Activated CD4-positive, alpha-beta T cell treated with anti-CD3 and anti-CD28 coated beads, Interleukin-2, amount 10 ng/mL, durations not matched to agents 24 days and 14 days (primary cell): ENCODE measurements at regions not wholly inside any gene's neighbourhood (a gene's known extent, or its start where the extent isn't known, plus 50 kb on each side); places are given as distances from the start of the nearest gene placed in this dataset.

Source experiments
- DNase-seq: peaks from one replicate; pipeline ENCODE4 v3.0.0; 2022
- H3K27ac Mint-ChIP-seq: one replicate; pipeline ENCODE4 v1.8.0; 2022; ENCODE audit warnings: mild to moderate bottlenecking, mixed read lengths
- H3K27me3 Mint-ChIP-seq: one replicate; pipeline ENCODE4 v1.8.0; 2022; ENCODE audit warnings: mixed read lengths
- H3K36me3 Mint-ChIP-seq: one replicate; pipeline ENCODE4 v1.8.0; 2022; ENCODE audit warnings: low read depth, mild to moderate bottlenecking, mixed read lengths
- H3K4me1 Mint-ChIP-seq: one replicate; pipeline ENCODE4 v1.8.0; 2021; ENCODE audit warnings: mixed read lengths
- H3K4me3 Mint-ChIP-seq: one replicate; pipeline ENCODE4 v1.8.0; 2022; ENCODE audit warnings: mild to moderate bottlenecking, moderate library complexity, mixed read lengths
- H3K9me3 Mint-ChIP-seq: one replicate; pipeline ENCODE4 v1.8.0; 2021; ENCODE audit warnings: mixed read lengths
- intact Hi-C: fragments of 100-400 bp; cut with micrococcal nuclease; formaldehyde crosslinking; loops from one replicate; pipeline ENCODE4 v1.15.1; 2023

DNA sequence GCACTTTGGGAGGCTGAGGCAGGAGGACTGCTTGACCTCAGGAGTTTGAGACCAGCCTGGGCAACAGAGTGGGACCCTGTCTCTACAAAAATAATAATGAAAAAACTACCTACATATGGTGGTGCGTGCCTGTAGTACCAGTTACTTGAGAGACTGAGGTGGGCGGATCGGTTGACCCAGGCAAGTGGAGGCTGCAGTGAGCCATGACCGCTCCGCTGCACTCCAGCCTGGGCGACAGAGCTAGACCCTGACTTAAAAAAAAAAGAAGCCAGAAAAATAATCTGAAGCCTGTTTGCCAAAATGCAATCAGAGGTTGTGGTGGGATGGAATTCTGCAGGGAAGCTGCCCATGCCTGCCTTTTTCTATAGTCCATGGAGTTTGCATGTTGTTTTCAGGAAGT, 50.4 kb upstream of the GGTA1 start:
- no peak overlapping the region for H3K4me3 Mint-ChIP-seq
- intact Hi-C loops, result no loop called here
- peaks cover 16% of the 10 kb centered on the region for H3K27me3 Mint-ChIP-seq
- no peak overlapping the region for H3K27ac Mint-ChIP-seq
- no peaks in the 10 kb centered on the region for H3K36me3 Mint-ChIP-seq
- H3K9me3 Mint-ChIP-seq, result no peaks in the 10 kb centered on the region
- H3K4me1 Mint-ChIP-seq, result no peaks in the 10 kb centered on the region
- DNase-seq, result no peak

DNA sequence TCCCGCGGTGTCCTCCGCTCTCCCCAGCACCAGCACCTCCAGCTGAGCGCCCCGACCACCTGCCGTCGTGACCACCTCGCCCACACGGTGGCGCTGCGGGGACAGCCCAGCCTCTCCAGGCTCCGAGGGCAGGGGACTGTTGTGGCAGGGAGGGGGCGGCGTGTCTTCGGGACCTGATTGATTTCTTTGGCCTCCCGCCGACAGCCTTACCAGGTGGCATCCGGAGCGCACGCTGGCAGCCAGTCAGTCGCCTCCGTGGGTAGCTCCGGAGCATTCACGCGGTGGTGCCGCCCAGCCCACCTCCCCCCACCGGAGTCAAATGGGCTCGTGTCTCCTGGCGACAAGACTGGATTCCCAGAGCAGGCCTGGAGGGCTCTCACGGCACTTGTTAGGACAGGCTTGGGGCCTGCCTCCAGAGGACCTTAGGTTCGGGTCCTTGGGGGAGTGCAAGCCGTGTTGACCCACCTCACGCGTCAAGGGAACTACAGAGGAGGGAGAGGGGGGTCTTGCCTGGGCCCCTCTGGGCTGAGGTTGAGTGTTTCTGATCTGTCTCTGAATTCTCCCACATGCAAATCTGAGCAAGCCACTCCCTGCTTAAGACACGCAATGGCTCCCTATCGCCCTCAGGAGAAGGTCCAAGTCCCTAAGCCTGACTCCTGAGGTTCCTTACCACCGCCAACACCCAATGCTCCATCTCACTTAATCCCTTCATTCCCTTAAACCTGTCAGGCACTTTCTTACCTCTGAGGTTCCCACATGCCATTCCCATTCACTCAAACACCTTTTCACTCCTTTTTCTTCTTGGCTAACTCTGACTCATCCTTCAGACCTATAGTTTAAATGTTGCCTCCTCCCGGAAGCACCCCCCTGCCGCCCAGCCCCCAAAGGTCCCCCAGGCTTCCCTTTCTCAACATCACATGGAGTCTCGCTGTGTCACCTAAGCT, 51.2 kb upstream of the GGTA1 start:
- Mint-ChIP-seq H3K36me3 (no peaks in the 10 kb centered on the region), H3K4me3 (no peak overlapping the region), H3K27me3 (peaks cover 16% of the 10 kb centered on the region), H3K4me1 (no peaks in the 10 kb centered on the region), H3K9me3 (no peaks in the 10 kb centered on the region), H3K27ac (no peak overlapping the region)
- DNase-seq, result peak; percentile 92
- intact Hi-C loops, result no loop called here

DNA sequence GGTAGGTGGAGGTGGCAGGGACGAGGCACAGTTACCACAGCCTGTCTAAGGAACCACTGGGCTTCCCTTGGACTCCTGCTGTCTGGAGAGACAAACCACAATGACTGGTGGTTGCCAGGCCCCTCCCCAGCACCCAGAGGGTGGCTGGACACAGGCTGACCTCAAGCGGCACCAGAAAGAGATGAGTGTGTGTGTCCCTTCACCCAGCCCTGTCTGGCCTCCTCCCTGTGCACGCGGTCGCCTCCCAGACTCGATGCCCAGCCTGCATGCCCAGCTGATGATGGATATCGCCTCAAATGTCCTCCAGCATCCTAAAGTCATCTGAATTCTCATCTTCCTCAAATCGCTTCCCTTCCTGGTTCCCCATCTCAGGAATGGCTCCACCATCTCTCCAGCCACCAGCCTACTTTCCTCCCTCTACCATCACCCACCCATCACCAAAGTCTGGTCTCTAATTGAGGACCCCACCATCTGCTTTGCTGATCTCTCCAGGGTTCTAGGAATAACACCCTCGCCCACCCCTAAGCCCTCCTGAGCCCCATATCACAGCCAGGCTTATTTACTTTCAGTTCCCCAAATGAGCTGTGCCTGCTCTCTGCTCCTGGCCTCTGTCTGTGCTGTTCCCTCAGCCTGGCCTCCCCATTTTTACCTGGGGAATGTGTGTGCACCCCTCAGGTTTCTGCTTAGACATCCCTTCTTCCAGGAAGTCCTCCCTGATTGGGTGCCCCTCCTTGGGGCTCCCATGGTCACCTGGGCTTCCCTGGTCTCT, 52.5 kb upstream of the GGTA1 start:
- no peak overlapping the region for H3K4me3 Mint-ChIP-seq
- intact Hi-C loops, result no loop called here
- H3K27me3 Mint-ChIP-seq, result peaks cover 19% of the 10 kb centered on the region

DNA sequence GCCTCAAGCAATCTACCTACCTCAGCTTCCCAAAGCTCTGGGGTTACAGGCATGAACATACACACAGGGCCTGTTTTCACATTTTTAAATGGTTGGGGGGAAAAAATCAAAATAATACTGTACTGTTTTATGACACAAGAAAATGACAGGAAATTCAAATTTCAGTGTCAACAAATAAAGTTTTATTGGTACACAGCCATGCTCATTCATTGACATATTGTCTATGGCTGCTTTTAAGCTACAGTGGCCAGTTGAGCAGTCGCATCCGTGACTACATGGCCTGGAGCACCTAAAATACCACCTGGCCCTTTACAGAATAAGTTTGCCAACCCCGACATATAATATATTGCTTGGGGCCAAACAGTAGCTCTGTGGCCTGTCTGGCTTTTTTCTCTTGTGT, 56.4 kb upstream of the GGTA1 start:
- intact Hi-C loops, result no loop called here
- DNase-seq, result no peak

More for the DNA sequence above, 52.5 kb upstream of the GGTA1 start:
- no peaks in the 10 kb centered on the region for H3K36me3 Mint-ChIP-seq
- H3K4me1 Mint-ChIP-seq, result no peaks in the 10 kb centered on the region
- H3K9me3 Mint-ChIP-seq, result no peaks in the 10 kb centered on the region
- DNase-seq, result no peak
- no peak overlapping the region for H3K27ac Mint-ChIP-seq

DNA sequence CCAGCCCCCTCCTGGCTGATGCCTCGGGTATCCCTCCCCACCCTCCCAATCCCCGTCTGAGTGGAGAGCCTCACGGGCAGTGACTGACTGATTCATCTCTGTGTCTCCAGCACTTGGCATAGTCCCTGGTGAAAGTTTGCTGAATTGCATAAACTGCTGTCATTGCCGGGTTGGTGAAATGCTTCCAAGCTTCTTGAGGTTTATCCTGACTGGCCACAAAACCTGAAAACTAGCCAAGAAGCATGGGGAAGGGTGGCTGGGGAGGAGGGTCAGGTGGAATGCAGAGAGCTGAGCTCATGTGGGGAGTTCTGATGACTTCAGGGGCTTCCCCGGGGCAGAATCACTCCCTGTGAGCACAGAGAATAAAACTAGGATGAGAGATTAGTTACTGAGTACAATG, 56.9 kb upstream of the GGTA1 start:
- peaks cover 4% of the 10 kb centered on the region for H3K4me1 Mint-ChIP-seq
- H3K36me3 Mint-ChIP-seq, result no peaks in the 10 kb centered on the region
- H3K27me3 Mint-ChIP-seq, result peaks cover 10% of the 10 kb centered on the region
- H3K9me3 Mint-ChIP-seq, result no peaks in the 10 kb centered on the region
- no peak overlapping the region for H3K4me3 Mint-ChIP-seq
- no peak overlapping the region for H3K27ac Mint-ChIP-seq
- DNase-seq, result no peak
- intact Hi-C loops, result no loop called here

More for the DNA sequence above, 56.4 kb upstream of the GGTA1 start:
- H3K4me1 Mint-ChIP-seq, result peaks cover 4% of the 10 kb centered on the region
- no peaks in the 10 kb centered on the region for H3K36me3 Mint-ChIP-seq
- H3K4me3 Mint-ChIP-seq, result no peak overlapping the region
- no peak overlapping the region for H3K27ac Mint-ChIP-seq
- no peaks in the 10 kb centered on the region for H3K9me3 Mint-ChIP-seq
- H3K27me3 Mint-ChIP-seq, result peaks cover 15% of the 10 kb centered on the region

DNA sequence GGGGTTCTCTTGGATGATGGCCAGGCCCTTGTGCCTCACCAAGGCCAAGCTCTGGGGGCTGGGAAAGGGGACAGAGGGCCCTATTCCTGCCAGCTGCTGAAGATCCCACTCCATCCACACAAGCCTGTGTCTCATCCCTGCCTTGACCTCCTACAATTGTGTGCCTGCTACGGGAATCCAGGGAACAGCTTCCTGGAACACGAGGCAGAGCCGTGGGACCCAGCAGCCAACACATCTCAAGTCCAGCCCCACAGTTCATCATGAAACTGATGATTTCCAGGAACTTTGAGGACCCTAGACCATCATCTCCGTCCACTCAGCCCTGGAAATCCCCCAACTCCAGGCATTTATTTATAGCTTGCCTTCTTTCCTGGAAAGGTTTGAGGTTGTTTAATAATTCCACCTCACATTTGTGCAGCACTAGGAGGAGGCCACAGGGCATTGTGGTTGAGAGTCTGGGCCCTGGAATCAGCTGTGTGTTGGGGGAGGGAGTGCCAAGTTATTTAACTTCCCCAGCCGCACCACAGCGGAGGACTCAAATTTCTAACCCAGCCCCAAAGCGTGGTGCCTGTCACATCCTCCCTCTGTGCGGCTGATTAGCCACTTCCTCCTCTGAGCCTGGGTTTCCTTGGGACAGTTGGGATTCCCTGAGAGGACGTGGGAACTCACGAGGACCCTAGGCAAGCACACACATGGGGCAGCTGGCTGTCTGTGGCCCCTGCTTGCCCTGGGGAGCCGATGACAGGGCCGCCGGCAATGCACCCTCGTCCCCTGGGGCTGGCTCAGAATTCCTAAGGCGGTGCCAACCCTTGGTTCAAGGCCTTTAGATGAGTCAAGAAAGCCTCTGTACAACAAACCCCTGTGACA, 58.2 kb upstream of the GGTA1 start:
- peak; percentile 63 for DNase-seq
- Mint-ChIP-seq H3K27me3 (peaks cover 4% of the 10 kb centered on the region), H3K9me3 (no peaks in the 10 kb centered on the region), H3K4me1 (peaks cover 4% of the 10 kb centered on the region), H3K27ac (no peak overlapping the region), H3K4me3 (no peak overlapping the region), H3K36me3 (no peaks in the 10 kb centered on the region)
- intact Hi-C loops, result no loop called here

DNA sequence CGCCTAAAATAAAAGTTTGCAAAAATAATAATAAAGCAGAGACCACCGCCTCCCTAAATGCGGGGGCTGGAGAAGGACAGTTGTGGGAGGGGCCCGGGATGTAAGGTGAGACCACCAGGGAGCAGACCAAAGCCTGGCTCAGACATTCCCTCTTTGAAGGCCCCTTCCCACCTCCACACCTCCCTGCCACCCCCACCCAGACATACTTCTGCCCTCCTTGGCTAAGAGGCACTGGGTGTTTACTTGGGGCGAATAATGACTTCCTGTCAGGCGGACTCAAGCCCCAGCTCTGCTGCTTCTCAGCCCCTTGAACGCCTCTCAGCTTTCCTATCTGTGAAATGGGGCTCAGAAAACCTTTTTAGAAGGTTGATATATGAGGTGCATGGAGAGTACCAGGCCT, 58.8 kb upstream of the GGTA1 start:
- H3K4me1 Mint-ChIP-seq, result peaks cover 4% of the 10 kb centered on the region
- intact Hi-C loops, result no loop called here
- no peaks in the 10 kb centered on the region for H3K36me3 Mint-ChIP-seq
- peaks cover 4% of the 10 kb centered on the region for H3K27me3 Mint-ChIP-seq
- no peak for DNase-seq
- H3K4me3 Mint-ChIP-seq, result no peak overlapping the region
- no peak overlapping the region for H3K27ac Mint-ChIP-seq
- no peaks in the 10 kb centered on the region for H3K9me3 Mint-ChIP-seq

DNA sequence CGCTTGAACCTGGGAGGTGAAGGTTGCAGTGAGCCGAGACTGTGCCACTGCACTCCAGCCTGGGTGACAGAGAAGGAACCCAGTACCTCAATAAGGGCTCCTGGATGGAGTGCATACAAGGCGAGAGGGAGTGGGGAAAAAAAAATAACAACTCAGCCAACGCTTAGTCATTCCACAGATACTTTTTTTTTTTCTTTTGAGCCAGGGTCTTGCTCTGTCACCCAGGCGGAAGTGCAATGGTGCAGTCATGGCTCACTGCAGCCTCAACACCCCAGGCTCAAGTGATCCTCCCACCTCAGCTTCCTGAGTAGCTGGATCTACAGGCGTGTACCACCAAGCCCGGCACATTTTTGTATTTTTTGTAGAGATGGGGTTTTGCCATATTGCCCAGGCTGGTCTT, 59.5 kb upstream of the GGTA1 start:
- intact Hi-C loops, result no loop called here
- H3K4me1 Mint-ChIP-seq, result peaks cover 4% of the 10 kb centered on the region
- H3K27me3 Mint-ChIP-seq, result peaks cover 4% of the 10 kb centered on the region
- H3K36me3 Mint-ChIP-seq, result no peaks in the 10 kb centered on the region
- H3K27ac Mint-ChIP-seq, result no peak overlapping the region
- no peaks in the 10 kb centered on the region for H3K9me3 Mint-ChIP-seq
- DNase-seq, result no peak
- H3K4me3 Mint-ChIP-seq, result no peak overlapping the region

DNA sequence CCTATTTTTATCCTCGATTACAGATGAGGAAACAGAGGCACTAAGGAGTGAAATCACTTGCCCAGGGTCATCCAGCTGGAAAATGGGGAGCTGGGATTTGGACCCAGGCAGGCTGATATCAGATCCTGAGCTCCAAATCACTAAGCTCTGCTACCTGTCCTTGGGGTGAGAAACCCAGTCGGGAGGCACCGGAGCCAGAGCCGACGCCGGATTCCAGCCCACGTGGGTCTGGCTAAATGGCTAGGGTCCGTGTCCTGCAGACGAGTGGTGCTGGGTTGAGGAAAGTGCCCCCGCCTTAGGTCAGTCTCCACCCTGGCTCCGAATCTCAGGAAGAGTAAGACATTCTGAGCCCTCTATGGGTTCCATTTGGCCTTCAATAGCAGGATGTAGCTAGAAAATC, 61.3 kb upstream of the GGTA1 start:
- no peaks in the 10 kb centered on the region for H3K36me3 Mint-ChIP-seq
- H3K4me3 Mint-ChIP-seq, result no peak overlapping the region
- intact Hi-C loops, result no loop called here
- H3K9me3 Mint-ChIP-seq, result no peaks in the 10 kb centered on the region
- peaks cover 3% of the 10 kb centered on the region for H3K27me3 Mint-ChIP-seq
- no peak overlapping the region for H3K27ac Mint-ChIP-seq
- peaks cover 4% of the 10 kb centered on the region for H3K4me1 Mint-ChIP-seq
- no peak for DNase-seq

DNA sequence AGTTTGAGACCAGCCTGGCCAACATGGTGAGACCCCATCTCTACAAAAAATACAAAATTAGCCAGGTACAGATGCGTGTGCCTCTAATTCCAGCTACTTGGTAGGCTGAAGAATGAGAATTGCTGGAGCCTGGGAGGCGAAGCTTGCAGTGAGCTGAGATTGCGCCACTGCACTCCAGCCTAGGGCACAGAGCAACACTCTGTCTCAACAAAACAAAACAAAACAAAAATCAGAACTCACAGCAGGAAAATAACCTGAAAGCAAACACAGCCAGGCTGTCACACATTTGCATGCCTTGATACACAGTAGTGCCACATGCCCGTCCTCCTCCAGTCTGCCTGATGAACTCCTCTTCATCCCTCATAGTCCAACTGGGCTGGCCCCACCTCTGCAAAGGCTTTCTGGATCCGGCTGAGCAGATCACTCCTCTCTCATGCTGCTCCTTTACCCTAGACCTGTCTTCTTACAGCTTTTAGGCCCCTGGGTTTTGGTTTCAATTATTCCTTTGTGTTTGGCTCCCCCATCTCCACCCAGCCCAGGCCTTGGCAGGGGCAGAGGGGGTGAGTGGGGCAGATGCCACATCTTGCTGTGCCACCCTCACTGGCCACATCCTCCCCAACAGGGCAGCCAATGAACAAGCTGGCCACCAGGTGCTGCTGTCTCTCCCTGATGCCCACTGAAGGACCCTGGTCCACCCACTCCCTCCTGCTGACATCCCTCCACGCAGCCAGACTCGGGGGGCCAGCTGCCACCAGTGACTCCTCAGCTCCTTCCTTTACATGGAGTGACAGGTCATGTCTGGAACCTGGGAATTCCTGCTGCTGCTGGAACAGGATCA, 62.0 kb upstream of the GGTA1 start:
- peaks cover 4% of the 10 kb centered on the region for H3K4me1 Mint-ChIP-seq
- no peak overlapping the region for H3K27ac Mint-ChIP-seq
- intact Hi-C loops, result no loop called here

DNA sequence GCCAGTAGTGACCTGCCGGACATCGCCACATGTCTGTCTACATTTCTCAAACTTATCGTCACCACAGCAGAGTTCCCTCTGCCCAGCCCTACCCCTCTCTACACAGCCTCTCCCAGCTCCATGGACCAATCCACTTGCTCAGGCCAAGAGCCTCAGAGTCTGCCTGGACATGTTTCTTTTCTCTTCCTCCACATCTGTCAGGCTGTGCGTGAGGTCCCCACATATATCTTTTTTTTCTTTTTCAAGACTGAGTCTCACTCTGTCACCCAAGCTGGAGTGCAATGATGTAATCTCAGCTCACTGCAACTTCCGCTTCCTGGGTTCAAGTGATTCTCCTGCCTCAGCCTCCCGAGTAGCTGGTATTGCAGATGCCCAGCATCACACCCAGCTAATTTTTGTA, 62.7 kb upstream of the GGTA1 start:
- peaks cover 4% of the 10 kb centered on the region for H3K4me1 Mint-ChIP-seq
- H3K27me3 Mint-ChIP-seq, result no peaks in the 10 kb centered on the region
- no peak overlapping the region for H3K27ac Mint-ChIP-seq

More for the DNA sequence above, 62.0 kb upstream of the GGTA1 start:
- no peak for DNase-seq
- Mint-ChIP-seq H3K4me3 (no peak overlapping the region), H3K36me3 (no peaks in the 10 kb centered on the region), H3K27me3 (peaks cover 2% of the 10 kb centered on the region), H3K9me3 (no peaks in the 10 kb centered on the region)

DNA sequence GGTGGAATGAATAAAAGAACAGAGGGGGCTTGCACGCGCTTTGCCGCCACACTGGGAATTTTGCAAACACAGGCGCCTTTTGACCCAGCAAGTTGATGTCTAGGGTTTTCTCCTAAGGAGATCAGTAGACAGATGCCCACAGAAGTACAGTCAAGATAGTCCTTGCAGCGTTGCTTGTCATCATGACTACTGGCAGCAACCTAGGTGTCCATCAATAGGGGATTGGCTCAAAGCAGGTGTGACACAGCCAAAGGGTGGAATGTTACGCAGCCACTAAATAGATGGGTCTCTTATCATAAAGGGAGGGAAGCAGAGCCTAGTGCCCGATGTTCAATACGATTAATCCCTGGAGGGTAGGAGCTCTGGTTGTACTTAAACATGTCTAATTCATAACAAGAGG, 63.8 kb upstream of the GGTA1 start:
- DNase-seq, result no peak
- no peak overlapping the region for H3K27ac Mint-ChIP-seq
- no peak overlapping the region for H3K4me3 Mint-ChIP-seq
- no peaks in the 10 kb centered on the region for H3K4me1 Mint-ChIP-seq
- no peaks in the 10 kb centered on the region for H3K9me3 Mint-ChIP-seq
- no peaks in the 10 kb centered on the region for H3K27me3 Mint-ChIP-seq
- intact Hi-C loops, result no loop called here
- no peaks in the 10 kb centered on the region for H3K36me3 Mint-ChIP-seq

More for the DNA sequence above, 62.7 kb upstream of the GGTA1 start:
- Mint-ChIP-seq H3K9me3 (no peaks in the 10 kb centered on the region), H3K36me3 (no peaks in the 10 kb centered on the region), H3K4me3 (no peak overlapping the region)
- intact Hi-C loops, result no loop called here
- DNase-seq, result no peak

DNA sequence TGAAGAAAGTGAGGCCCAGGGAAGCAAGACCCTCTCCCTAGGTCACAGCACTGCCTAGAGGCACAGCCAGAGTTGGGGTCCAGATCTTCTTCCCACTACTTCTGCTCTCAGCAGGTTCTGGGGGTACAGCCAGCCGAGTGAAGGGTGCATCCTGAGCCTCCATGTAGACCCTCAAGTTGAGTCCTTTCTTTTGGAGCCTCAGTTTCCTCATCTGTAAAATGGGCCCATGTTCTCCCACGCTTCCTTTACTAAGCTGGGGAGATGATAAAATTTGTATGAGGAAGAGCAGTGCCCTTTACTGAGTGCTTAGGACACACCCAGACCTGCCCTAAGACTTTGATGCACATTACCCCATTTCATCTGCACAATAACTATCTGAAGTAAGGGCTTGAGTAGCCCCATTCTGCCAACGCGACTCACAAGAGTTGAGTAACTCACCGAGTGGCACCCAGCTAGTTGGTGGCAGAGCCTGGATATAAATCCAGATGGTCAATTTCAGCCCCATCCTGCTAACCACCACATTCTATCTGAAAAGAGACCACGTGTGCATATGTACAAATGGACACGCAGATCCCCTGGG, 64.3 kb upstream of the GGTA1 start:
- no peak overlapping the region for H3K4me3 Mint-ChIP-seq
- no peaks in the 10 kb centered on the region for H3K27me3 Mint-ChIP-seq
- no peaks in the 10 kb centered on the region for H3K4me1 Mint-ChIP-seq
- H3K27ac Mint-ChIP-seq, result no peak overlapping the region
- no peaks in the 10 kb centered on the region for H3K36me3 Mint-ChIP-seq
- H3K9me3 Mint-ChIP-seq, result no peaks in the 10 kb centered on the region
- DNase-seq, result no peak
- intact Hi-C loops, result no loop called here
